Fibroblast of villous mesenchyme (primary cell): ENCODE measurements at regions not wholly inside any gene's neighbourhood (a gene's known extent, or its start where the extent isn't known, plus 50 kb on each side); places are given as distances from the start of the nearest gene placed in this dataset.

Source experiments
- DNase-seq: peaks from one replicate; pipeline ENCODE4 v3.0.0-alpha.2; 2010; ENCODE audit warnings: low read depth
- H3K4me3 ChIP-seq: 2 replicates; pipeline ENCODE4 v1.5.1; 2011; ENCODE audit warnings: low read depth, mild to moderate bottlenecking, low read length
- TF ChIP-seq, protein P1 (sequence below): IDR thresholded peaks from 2 replicates; pipeline ENCODE4 v1.5.1; 2012; ENCODE audit warnings: low read depth, mild to moderate bottlenecking, low read length; ENCODE audit not compliant: insufficient read depth

DNA sequence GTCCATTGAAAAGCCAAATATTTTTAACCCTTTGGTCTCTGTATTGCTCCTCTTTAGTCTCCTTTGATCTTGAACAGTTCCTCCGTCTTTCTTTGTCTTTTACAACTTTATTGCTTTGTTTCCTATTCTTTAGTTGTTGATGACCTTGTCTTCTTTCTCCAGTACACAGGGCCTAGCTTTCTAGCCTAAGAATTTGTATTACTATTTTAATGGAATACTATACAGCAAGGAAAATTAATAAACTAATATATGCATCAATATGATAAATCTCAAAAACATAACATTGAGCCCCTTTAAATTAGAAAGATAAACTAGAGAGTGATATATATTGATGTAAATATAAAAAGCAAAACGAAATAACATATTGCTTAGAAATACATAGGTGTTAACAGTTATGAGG is 88.7 kb downstream of the NR1D2 start:
- DNase-seq: no peak
- H3K4me3 ChIP-seq: no peak overlapping the region
- TF ChIP-seq, protein P1, sequence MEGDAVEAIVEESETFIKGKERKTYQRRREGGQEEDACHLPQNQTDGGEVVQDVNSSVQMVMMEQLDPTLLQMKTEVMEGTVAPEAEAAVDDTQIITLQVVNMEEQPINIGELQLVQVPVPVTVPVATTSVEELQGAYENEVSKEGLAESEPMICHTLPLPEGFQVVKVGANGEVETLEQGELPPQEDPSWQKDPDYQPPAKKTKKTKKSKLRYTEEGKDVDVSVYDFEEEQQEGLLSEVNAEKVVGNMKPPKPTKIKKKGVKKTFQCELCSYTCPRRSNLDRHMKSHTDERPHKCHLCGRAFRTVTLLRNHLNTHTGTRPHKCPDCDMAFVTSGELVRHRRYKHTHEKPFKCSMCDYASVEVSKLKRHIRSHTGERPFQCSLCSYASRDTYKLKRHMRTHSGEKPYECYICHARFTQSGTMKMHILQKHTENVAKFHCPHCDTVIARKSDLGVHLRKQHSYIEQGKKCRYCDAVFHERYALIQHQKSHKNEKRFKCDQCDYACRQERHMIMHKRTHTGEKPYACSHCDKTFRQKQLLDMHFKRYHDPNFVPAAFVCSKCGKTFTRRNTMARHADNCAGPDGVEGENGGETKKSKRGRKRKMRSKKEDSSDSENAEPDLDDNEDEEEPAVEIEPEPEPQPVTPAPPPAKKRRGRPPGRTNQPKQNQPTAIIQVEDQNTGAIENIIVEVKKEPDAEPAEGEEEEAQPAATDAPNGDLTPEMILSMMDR: no peak

GRCh38 chr3:24034464-24034863 is 89.4 kb downstream of the NR1D2 start:
- TF ChIP-seq, protein P1: no peak
- no peak for DNase-seq
- no peak overlapping the region for H3K4me3 ChIP-seq

DNA sequence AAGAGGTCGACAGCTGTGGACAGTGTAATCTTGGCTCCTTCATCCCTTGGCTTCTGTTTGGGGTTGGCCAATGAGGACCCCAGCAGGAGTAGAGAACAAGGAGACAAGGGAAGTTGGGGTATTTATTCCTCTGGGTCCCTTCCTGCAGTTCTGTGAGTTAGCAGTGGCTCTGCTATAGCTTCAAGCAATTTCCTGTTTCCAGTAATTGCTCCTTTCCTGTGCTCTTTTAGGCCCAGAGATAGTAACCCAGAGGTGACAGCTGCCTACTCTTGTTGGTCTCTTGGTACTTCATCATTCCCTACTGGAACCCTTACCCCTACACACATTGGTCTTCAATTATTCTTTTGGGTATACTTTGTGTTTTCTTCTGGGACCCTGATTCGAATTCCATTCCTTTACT is 92.9 kb downstream of the NR1D2 start:
- TF ChIP-seq, protein P1: no peak
- H3K4me3 ChIP-seq: no peak overlapping the region
- no peak for DNase-seq

DNA sequence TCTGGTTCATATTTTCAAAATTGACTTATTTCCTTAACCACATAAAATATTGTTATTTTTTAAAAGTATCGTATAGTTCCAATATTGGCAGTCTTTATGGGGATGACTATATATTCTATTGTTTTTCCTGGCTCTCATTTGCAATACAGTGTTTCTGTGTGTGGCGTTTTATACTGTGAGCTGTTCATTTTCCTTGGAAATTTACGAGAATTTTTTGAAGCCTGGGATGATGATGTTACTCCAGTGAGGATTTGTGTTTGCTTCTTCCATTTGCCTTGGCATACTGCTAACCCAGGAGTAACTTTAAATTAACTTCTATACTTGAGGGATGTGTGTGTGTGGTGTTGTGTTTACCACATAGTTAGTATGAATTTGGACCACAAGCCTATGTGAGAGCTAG is 95.2 kb downstream of the NR1D2 start:
- no peak for DNase-seq
- H3K4me3 ChIP-seq: no peak overlapping the region
- TF ChIP-seq, protein P1: no peak

DNA sequence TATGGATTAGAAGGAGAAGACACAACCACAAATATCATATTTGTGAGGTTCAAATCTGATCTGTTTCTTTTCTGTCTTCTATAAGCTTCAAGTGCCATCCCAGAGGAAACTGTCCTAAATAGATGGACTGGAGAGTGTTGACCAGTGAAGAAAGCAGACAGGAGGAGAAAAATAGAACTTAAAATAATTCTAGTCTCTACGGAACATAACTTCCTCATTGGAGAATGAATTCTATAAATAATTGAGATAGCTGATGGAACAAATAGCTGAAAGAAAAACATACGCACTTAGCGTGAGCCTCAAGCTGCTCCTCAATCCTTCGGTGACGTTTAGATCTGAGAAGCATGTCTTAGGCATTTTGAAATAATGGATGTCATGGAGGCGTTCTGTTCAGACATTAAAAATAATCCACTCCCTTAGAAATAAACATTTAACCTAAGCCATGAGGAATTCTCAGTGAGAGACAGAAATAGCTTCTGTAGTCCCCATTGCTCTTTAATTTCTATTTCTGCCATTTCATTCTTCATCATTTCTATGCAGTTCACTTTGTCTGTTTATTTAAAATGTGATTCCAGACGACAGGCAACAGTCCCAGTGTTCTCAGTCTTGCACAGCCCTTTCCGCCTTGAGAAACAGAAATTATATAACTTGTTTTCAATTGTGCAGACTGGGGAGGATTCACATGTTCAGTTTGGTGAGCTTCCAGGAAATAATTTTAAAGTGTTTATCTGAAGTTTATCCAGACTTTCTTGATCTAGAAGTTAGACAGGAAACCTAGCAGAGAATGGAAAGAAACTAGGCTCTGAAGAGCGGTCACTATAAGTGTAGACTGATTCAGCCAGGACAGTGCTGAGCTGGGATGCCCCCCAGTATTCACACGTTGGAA is 97.3 kb downstream of the NR1D2 start:
- DNase-seq: peak; percentile 74
- TF ChIP-seq, protein P1: no peak
- H3K4me3 ChIP-seq: no peak overlapping the region

DNA sequence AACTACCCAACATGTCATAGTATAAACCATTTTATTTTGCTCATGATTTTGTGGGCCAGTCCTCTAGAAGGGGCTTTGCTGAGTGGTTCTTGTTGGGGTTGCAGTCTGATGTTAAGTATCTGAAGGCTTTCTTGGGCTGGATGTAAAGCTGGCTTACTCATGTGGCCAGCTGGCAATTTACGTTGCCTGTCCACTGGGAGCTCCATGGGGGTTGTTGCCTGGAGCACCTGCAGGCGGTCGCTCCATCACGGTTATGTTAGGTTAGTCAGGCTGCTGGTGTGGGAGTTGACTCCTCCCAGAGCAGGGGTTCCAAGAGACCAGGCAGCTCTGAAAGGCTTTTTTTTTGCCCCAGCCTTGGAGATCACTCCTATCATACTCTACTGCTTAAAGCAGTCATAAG is 98.1 kb downstream of the NR1D2 start:
- no peak overlapping the region for H3K4me3 ChIP-seq
- TF ChIP-seq, protein P1: no peak
- no peak for DNase-seq
